Testis (tissue), 2 donors: ENCODE measurements at regions not wholly inside any gene's neighbourhood (a gene's known extent, or its start where the extent isn't known, plus 50 kb on each side); places are given as distances from the start of the nearest gene placed in this dataset.

Experiments used
- DNase-seq: peaks from one replicate; pipeline ENCODE4 v3.0.0-alpha.2; 2019
- H3K27ac ChIP-seq, 2 donors: fragments of 200-600 bp; sonication (generic); one replicate each; pipeline ENCODE4 v1.5.1; 2019
- H3K27me3 ChIP-seq: fragments of 200-600 bp; sonication (generic); one replicate; pipeline ENCODE4 v1.5.1; 2019
- H3K36me3 ChIP-seq: fragments of 200-600 bp; sonication (generic); one replicate; pipeline ENCODE4 v1.5.1; 2017; ENCODE audit warnings: low read depth; ENCODE audit errors: missing control alignments
- H3K4me1 ChIP-seq: fragments of 200-600 bp; sonication (generic); one replicate; pipeline ENCODE4 v1.5.1; 2019
- H3K4me3 ChIP-seq, 2 donors: fragments of 200-600 bp; sonication (generic); one replicate each; pipeline ENCODE4 v1.5.1; 2017 to 2019
- H3K9me3 ChIP-seq: fragments of 200-600 bp; sonication (generic); one replicate; pipeline ENCODE4 v1.5.1; 2017
- CTCF ChIP-seq, 3 experiments: fragments of 450-650 bp in 2 of 3; fragments of 200-600 bp in 1 of 3; sonication (generic) in 1 of 3; IDR thresholded peaks; one replicate each; pipeline ENCODE4 v1.5.1; 2016 to 2019; ENCODE audit warnings: antibody characterized with exemption in 3 of 3, mild to moderate bottlenecking in 2 of 3, moderate library complexity in 1 of 3
- POLR2A ChIP-seq: fragments of 450-650 bp; IDR thresholded peaks from one replicate; pipeline ENCODE4 v1.6.1; 2017; ENCODE audit warnings: antibody characterized with exemption, mild to moderate bottlenecking, moderate library complexity
- WGBS, 2 donors: methylation state at CpG; one replicate each; pipeline ENCODE4 v1.1.5; 2018; 5-methylcytosine and 5-hydroxymethylcytosine counted together
- intact Hi-C: fragments of 100-400 bp; cut with DNase I; formaldehyde crosslinking; loops from one replicate; pipeline ENCODE4 v1.15.1; 2023; ENCODE audit warnings: low total_unique reads

GRCh38 chr12:114477989-114478395 is 72.0 kb upstream of the TBX5 start:
- no peaks in the 10 kb centered on the region for H3K27me3 ChIP-seq
- H3K9me3 ChIP-seq, result no peaks in the 10 kb centered on the region
- no peak for DNase-seq
- TF ChIP-seq CTCF (IDR thresholded peaks at IDR 0.05) (no peak), POLR2A (no peak)
- 16 to 21% methylated on average over 5 of the region's 5 CpGs for WGBS, 2 donors
- H3K4me1 ChIP-seq, result peaks cover 4% of the 10 kb centered on the region
- no peak overlapping the region for H3K27ac ChIP-seq
- H3K36me3 ChIP-seq, result no peaks in the 10 kb centered on the region
- no peak overlapping the region for H3K4me3 ChIP-seq
- intact Hi-C loops, result no loop called here

- no peaks in the 10 kb centered on the region for H3K27me3 ChIP-seq
- no peaks in the 10 kb centered on the region for H3K36me3 ChIP-seq
- no peak for DNase-seq
- no peaks in the 10 kb centered on the region for H3K4me1 ChIP-seq
- no peaks in the 10 kb centered on the region for H3K9me3 ChIP-seq
- H3K4me3 ChIP-seq, result no peak overlapping the region
- H3K27ac ChIP-seq, result no peak overlapping the region
- TF ChIP-seq POLR2A, result no peak
- no peak for TF ChIP-seq CTCF (IDR thresholded peaks at IDR 0.05)
- intact Hi-C loops, result no loop called here
- 29 to 55% methylated on average over 2 of the region's 2 CpGs for WGBS, 2 donors
These were observed 70.2 kb upstream of the TBX5 start for GRCh38 chr12:114476159-114476558.

GRCh38 chr12:114473717-114474116 is 67.8 kb upstream of the TBX5 start:
- H3K4me1 ChIP-seq, result no peaks in the 10 kb centered on the region
- 80 to 85% methylated on average over 3 of the region's 3 CpGs for WGBS, 2 donors
- TF ChIP-seq POLR2A, result no peak
- no peak for TF ChIP-seq CTCF (IDR thresholded peaks at IDR 0.05)
- H3K9me3 ChIP-seq, result no peaks in the 10 kb centered on the region
- no peaks in the 10 kb centered on the region for H3K36me3 ChIP-seq
- intact Hi-C loops, result no loop called here
- H3K27ac ChIP-seq, result no peak overlapping the region
- no peaks in the 10 kb centered on the region for H3K27me3 ChIP-seq
- no peak for DNase-seq
- no peak overlapping the region for H3K4me3 ChIP-seq

DNA sequence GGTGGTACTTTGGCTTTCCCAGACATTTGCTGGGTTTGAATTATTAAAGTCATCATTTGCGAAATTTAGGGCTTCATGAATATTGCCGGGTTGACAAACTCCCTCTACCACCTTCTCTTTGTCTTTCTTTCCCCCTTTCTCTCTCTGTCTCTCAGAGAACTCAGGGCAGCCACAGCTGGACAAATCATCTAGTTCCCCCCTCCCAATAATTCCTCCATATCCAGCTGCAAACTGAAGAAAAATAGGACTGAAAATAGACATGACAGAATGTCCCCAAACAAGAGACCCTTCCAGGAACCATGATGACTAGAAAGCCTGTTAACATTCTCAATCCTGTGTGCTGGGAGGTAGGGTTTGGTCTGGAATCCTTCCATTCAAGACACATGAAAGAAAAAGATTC is 67.1 kb upstream of the TBX5 start:
- Histone ChIP-seq H3K27ac (no peak overlapping the region), H3K27me3 (no peaks in the 10 kb centered on the region), H3K4me3 (no peak overlapping the region), H3K36me3 (no peaks in the 10 kb centered on the region), H3K4me1 (no peaks in the 10 kb centered on the region), H3K9me3 (no peaks in the 10 kb centered on the region)
- TF ChIP-seq CTCF (IDR thresholded peaks at IDR 0.05), result no peak
- no peak for TF ChIP-seq POLR2A
- no peak for DNase-seq
- WGBS, 2 donors, result 76 to 82% methylated on average over 2 of the region's 2 CpGs
- intact Hi-C loops, result no loop called here

- 27 to 33% methylated on average over 4 of the region's 4 CpGs for WGBS, 2 donors
- intact Hi-C loops, result no loop called here
- no peak overlapping the region for H3K4me3 ChIP-seq
- H3K27me3 ChIP-seq, result no peaks in the 10 kb centered on the region
- H3K27ac ChIP-seq, result no peak overlapping the region
- DNase-seq, result no peak
- H3K4me1 ChIP-seq, result no peaks in the 10 kb centered on the region
- no peak for TF ChIP-seq POLR2A
- no peak for TF ChIP-seq CTCF (IDR thresholded peaks at IDR 0.05)
- H3K36me3 ChIP-seq, result no peaks in the 10 kb centered on the region
- H3K9me3 ChIP-seq, result no peaks in the 10 kb centered on the region
These were observed 51.7 kb upstream of the TBX5 start for GRCh38 chr12:114457620-114458019.
